ENCODE measurements at regions not wholly inside any gene's neighbourhood (a gene's known extent, or its start where the extent isn't known, plus 50 kb on each side); places are given as distances from the start of the nearest gene placed in this dataset.

DNA sequence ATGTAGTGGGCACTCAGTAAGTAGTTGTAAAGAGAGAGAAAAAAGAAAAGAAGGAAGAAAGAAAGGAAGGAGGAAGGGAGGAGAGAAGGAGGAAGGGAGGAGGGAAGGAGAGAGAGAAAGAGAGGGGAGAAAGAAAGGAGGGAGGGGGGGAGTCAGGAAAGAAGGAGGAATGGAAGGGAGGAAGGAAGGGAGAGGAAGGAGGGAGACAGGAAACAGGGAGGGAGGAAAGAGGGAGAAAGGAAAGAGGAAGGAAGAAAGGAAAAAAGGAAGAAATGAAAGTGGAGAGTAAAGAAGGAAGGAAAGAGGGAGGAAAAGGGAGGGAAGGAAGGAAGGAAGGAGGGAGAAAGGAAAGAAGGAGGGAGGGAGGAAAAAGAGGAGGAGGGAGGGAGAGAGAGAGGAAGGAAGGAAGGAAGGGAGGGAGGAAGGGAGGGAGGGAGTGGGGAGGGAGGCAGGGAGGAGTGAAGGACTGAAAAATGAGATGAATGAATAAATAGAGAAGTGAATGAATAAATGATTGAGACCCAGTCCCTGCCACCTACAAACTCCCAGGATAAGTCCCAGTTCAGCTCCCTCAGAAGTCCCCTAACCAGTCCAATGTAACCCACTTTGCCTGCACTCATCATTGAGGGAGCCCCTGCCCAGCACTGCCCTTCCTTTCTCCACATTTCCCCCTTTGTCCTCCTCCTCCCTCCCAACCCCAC, 739.0 kb upstream of the TBX3 start:
- Mint-ChIP-seq H3K36me3 (ENCODE audit: insufficient read depth, unreplicated experiment) (no peaks in the 10 kb centered on the region), H3K9me3 (ENCODE audit: unreplicated experiment) (no peaks in the 10 kb centered on the region), H3K4me3 (ENCODE audit: unreplicated experiment) (no peak overlapping the region), H3K27me3 (ENCODE audit: insufficient read depth, unreplicated experiment) (no peaks in the 10 kb centered on the region), H3K27ac (ENCODE audit: low read depth, unreplicated experiment) (no peak overlapping the region), H3K4me1 (ENCODE audit: insufficient read depth, unreplicated experiment) (no peaks in the 10 kb centered on the region)
- no peak for DNase-seq (ENCODE audit: unreplicated experiment)
- BruUV-seq (replicated peaks) = no TSS peak
- CTCF ChIA-PET = interaction anchor here (0.9 kb wide), 1 partner anchor 486 kb away, joined by 4 read pairs; no protein-coding TSS in a partner anchor
- POLR2A ChIA-PET = no interaction called here
- TF ChIP-seq, protein P1, sequence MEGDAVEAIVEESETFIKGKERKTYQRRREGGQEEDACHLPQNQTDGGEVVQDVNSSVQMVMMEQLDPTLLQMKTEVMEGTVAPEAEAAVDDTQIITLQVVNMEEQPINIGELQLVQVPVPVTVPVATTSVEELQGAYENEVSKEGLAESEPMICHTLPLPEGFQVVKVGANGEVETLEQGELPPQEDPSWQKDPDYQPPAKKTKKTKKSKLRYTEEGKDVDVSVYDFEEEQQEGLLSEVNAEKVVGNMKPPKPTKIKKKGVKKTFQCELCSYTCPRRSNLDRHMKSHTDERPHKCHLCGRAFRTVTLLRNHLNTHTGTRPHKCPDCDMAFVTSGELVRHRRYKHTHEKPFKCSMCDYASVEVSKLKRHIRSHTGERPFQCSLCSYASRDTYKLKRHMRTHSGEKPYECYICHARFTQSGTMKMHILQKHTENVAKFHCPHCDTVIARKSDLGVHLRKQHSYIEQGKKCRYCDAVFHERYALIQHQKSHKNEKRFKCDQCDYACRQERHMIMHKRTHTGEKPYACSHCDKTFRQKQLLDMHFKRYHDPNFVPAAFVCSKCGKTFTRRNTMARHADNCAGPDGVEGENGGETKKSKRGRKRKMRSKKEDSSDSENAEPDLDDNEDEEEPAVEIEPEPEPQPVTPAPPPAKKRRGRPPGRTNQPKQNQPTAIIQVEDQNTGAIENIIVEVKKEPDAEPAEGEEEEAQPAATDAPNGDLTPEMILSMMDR (IDR thresholded peaks at IDR 0.05; ENCODE audit: unreplicated experiment) = no peak
- intact Hi-C loops (cut with micrococcal nuclease) = no loop called here

GRCh38 chr12:115421796-115422709, 738.1 kb upstream of the TBX3 start:
- Mint-ChIP-seq H3K4me3 (ENCODE audit: unreplicated experiment) (no peak overlapping the region), H3K27ac (ENCODE audit: low read depth, unreplicated experiment) (no peak overlapping the region), H3K9me3 (ENCODE audit: unreplicated experiment) (no peaks in the 10 kb centered on the region), H3K4me1 (ENCODE audit: insufficient read depth, unreplicated experiment) (no peaks in the 10 kb centered on the region), H3K36me3 (ENCODE audit: insufficient read depth, unreplicated experiment) (no peaks in the 10 kb centered on the region), H3K27me3 (ENCODE audit: insufficient read depth, unreplicated experiment) (no peaks in the 10 kb centered on the region)
- intact Hi-C loops (cut with micrococcal nuclease) = no loop called here
- CTCF ChIA-PET = interaction anchor here (0.5 to 0.9 kb wide), 3 partner anchors 38 to 737 kb away, joined by 3 to 5 read pairs (median 4); no protein-coding TSS in a partner anchor
- TF ChIP-seq, protein P1 (IDR thresholded peaks at IDR 0.05; ENCODE audit: unreplicated experiment) = no peak
- DNase-seq (ENCODE audit: unreplicated experiment) = no peak
- BruUV-seq (replicated peaks) = no TSS peak
- POLR2A ChIA-PET = no interaction called here

DNA sequence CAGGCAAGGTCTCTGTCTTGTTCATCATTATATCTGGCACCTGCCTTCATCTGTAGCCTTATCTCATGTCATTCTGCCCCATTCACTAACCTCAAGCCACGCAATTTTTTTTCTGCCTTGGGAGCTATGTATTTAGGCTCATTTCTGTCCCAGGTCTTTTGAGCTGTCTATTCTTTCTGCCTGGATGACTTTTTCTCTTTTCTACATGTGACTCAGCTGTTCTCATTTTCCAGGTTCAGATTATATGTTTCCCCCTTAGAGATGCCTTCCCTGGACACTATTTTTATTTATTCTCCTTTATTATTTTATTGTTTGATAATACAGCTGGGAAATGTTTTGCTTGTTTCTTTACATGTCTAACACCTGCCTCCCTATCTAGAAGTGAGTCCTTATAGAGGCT, 737.4 kb upstream of the TBX3 start:
- intact Hi-C loops (cut with micrococcal nuclease) = no loop called here
- CTCF ChIA-PET = interaction anchor here (0.9 kb wide), 1 partner anchor 38 kb away, joined by 3 read pairs; no protein-coding TSS in a partner anchor
- no peak for DNase-seq (ENCODE audit: unreplicated experiment)
- Mint-ChIP-seq H3K27me3 (ENCODE audit: insufficient read depth, unreplicated experiment) (no peaks in the 10 kb centered on the region), H3K4me3 (ENCODE audit: unreplicated experiment) (no peak overlapping the region), H3K27ac (ENCODE audit: low read depth, unreplicated experiment) (no peak overlapping the region), H3K4me1 (ENCODE audit: insufficient read depth, unreplicated experiment) (no peaks in the 10 kb centered on the region), H3K9me3 (ENCODE audit: unreplicated experiment) (no peaks in the 10 kb centered on the region), H3K36me3 (ENCODE audit: insufficient read depth, unreplicated experiment) (no peaks in the 10 kb centered on the region)
- TF ChIP-seq, protein P1 (IDR thresholded peaks at IDR 0.05; ENCODE audit: unreplicated experiment) = no peak
- BruUV-seq (replicated peaks) = no TSS peak
- POLR2A ChIA-PET = interaction anchor here (0.8 kb wide), 1 partner anchor 436 kb away, joined by 4 read pairs; no protein-coding TSS in a partner anchor

GRCh38 chr12:115419145-115419646, 735.2 kb upstream of the TBX3 start:
- Mint-ChIP-seq H3K9me3 (ENCODE audit: unreplicated experiment) (no peaks in the 10 kb centered on the region), H3K4me3 (ENCODE audit: unreplicated experiment) (no peak overlapping the region), H3K27ac (ENCODE audit: low read depth, unreplicated experiment) (no peak overlapping the region), H3K4me1 (ENCODE audit: insufficient read depth, unreplicated experiment) (no peaks in the 10 kb centered on the region), H3K36me3 (ENCODE audit: insufficient read depth, unreplicated experiment) (no peaks in the 10 kb centered on the region), H3K27me3 (ENCODE audit: insufficient read depth, unreplicated experiment) (no peaks in the 10 kb centered on the region)
- TF ChIP-seq, protein P1 (IDR thresholded peaks at IDR 0.05; ENCODE audit: unreplicated experiment) = no peak
- no peak for DNase-seq (ENCODE audit: unreplicated experiment)
- ChIA-PET CTCF (interaction anchor here (1.2 kb wide), 1 partner anchor 752 kb away, joined by 3 read pairs; no protein-coding TSS in a partner anchor), POLR2A (interaction anchor here (0.6 kb wide), 1 partner anchor 123 kb away, joined by 3 read pairs; no protein-coding TSS in a partner anchor)
- intact Hi-C loops (cut with micrococcal nuclease) = no loop called here
- BruUV-seq (replicated peaks) = no TSS peak
